HEK293T (cell line): ENCODE measurements at regions not wholly inside any gene's neighbourhood (a gene's known extent, or its start where the extent isn't known, plus 50 kb on each side); places are given as distances from the start of the nearest gene placed in this dataset.

Source experiments
- ARNT ChIP-seq: fragments of 450-650 bp; IDR thresholded peaks from 2 replicates; pipeline ENCODE4 v1.6.1; 2017; ENCODE audit warnings: mild to moderate bottlenecking
- BHLHE40 ChIP-seq: fragments of 450-650 bp; IDR thresholded peaks from 2 replicates; pipeline ENCODE4 v1.6.1; 2016; ENCODE audit warnings: mild to moderate bottlenecking, moderate library complexity, borderline replicate concordance
- CTBP1 ChIP-seq: fragments of 450-650 bp; IDR thresholded peaks from 2 replicates; pipeline ENCODE4 v1.6.1; 2016; ENCODE audit warnings: borderline replicate concordance
- ELF4 ChIP-seq: fragments of 450-650 bp; IDR thresholded peaks from 2 replicates; pipeline ENCODE4 v1.6.1; 2017; ENCODE audit warnings: antibody characterized with exemption
- FOXA1 ChIP-seq: fragments of 450-650 bp; IDR thresholded peaks from 2 replicates; pipeline ENCODE4 v1.6.1; 2016; ENCODE audit warnings: mild to moderate bottlenecking
- FOXM1 ChIP-seq: fragments of 450-650 bp; IDR thresholded peaks from 2 replicates; pipeline ENCODE4 v1.6.1; 2017; ENCODE audit warnings: mild to moderate bottlenecking, borderline replicate concordance
- NFRKB ChIP-seq: fragments of 450-650 bp; IDR thresholded peaks from 2 replicates; pipeline ENCODE4 v1.6.1; 2016; ENCODE audit warnings: mild to moderate bottlenecking, moderate library complexity
- SP1 ChIP-seq: fragments of 450-650 bp; IDR thresholded peaks from 2 replicates; pipeline ENCODE4 v1.6.1; 2017
- TARDBP ChIP-seq: fragments of 450-650 bp; IDR thresholded peaks from 2 replicates; pipeline ENCODE4 v1.6.1; 2016

- TF ChIP-seq TARDBP (no peak), NFRKB (no peak), ARNT (no peak), FOXA1 (no peak), SP1 (no peak), FOXM1 (no peak), CTBP1 (no peak), BHLHE40 (no peak), ELF4 (no peak)
Observed at GRCh38 chr1:229891227-229891626, 175.8 kb upstream of the GALNT2 start.
